ENCODE measurements at regions not wholly inside any gene's neighbourhood (a gene's known extent, or its start where the extent isn't known, plus 50 kb on each side); places are given as distances from the start of the nearest gene placed in this dataset.

GRCh38 chr16:74019612-74020011, 277.0 kb upstream of the PSMD7 start:
- H2AFZ ChIP-seq (ENCODE audit: low read depth, low read length): no peak overlapping the region
- H3K4me3 ChIP-seq (ENCODE audit: low read length): no peak overlapping the region
- no peak overlapping the region for H3K4me2 ChIP-seq (ENCODE audit: low read length)
- no peaks in the 10 kb centered on the region for H3K9me3 ChIP-seq (ENCODE audit: insufficient read depth, low read length)
- H3K4me1 ChIP-seq (ENCODE audit: low read length): no peaks in the 10 kb centered on the region
- H3K27me3 ChIP-seq (ENCODE audit: low read depth, low read length): peaks cover 7% of the 10 kb centered on the region; the same call in 1 of the 2 replicates
- H4K20me1 ChIP-seq (ENCODE audit: insufficient read depth, low read length): no peaks in the 10 kb centered on the region
- no peak overlapping the region for H3K27ac ChIP-seq (ENCODE audit: low read length)
- H3K36me3 ChIP-seq (replicated peaks; ENCODE audit: low read depth, low read length): no peaks in the 10 kb centered on the region
- no peaks in the 10 kb centered on the region for H3K79me2 ChIP-seq (ENCODE audit: low read length)
- TF ChIP-seq, protein P1, sequence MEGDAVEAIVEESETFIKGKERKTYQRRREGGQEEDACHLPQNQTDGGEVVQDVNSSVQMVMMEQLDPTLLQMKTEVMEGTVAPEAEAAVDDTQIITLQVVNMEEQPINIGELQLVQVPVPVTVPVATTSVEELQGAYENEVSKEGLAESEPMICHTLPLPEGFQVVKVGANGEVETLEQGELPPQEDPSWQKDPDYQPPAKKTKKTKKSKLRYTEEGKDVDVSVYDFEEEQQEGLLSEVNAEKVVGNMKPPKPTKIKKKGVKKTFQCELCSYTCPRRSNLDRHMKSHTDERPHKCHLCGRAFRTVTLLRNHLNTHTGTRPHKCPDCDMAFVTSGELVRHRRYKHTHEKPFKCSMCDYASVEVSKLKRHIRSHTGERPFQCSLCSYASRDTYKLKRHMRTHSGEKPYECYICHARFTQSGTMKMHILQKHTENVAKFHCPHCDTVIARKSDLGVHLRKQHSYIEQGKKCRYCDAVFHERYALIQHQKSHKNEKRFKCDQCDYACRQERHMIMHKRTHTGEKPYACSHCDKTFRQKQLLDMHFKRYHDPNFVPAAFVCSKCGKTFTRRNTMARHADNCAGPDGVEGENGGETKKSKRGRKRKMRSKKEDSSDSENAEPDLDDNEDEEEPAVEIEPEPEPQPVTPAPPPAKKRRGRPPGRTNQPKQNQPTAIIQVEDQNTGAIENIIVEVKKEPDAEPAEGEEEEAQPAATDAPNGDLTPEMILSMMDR (IDR thresholded peaks at IDR 0.05; ENCODE audit: low read depth, low read length): no peak
- TF ChIP-seq EZH2phosphoT487 (IDR thresholded peaks at IDR 0.05; ENCODE audit: low read depth): no peak
- no peak overlapping the region for H3K9ac ChIP-seq (ENCODE audit: low read length)

DNA sequence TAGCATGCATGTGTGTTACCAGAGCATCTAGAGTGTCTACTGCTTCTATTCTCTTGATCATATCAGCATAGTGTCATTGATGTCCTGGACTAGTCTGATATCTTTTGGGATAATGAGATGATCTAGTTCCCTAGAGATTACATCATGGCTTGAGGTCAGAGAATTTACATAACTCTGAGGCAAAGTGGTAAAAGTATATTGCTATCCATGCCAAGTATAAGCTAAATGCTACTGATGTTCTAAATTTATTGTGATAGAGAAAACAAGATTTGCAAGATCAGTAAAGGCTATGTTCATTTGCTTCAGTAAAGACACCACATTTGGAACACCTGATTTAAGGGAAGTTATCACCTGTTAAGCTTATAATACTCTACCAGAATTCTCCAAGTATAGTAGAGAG, 280.7 kb upstream of the PSMD7 start:
- Histone ChIP-seq H3K36me3 (replicated peaks; ENCODE audit: low read depth, low read length) (no peaks in the 10 kb centered on the region), H2AFZ (ENCODE audit: low read depth, low read length) (no peak overlapping the region), H3K27ac (ENCODE audit: low read length) (no peak overlapping the region), H3K79me2 (ENCODE audit: low read length) (no peaks in the 10 kb centered on the region), H3K4me2 (ENCODE audit: low read length) (no peak overlapping the region), H3K4me3 (ENCODE audit: low read length) (no peak overlapping the region), H3K27me3 (ENCODE audit: low read depth, low read length) (peaks cover 4% of the 10 kb centered on the region; the same call in 1 of the 2 replicates), H3K4me1 (ENCODE audit: low read length) (no peaks in the 10 kb centered on the region), H4K20me1 (ENCODE audit: insufficient read depth, low read length) (no peaks in the 10 kb centered on the region), H3K9me3 (ENCODE audit: insufficient read depth, low read length) (no peaks in the 10 kb centered on the region), H3K9ac (ENCODE audit: low read length) (no peak overlapping the region)
- TF ChIP-seq, protein P1 (IDR thresholded peaks at IDR 0.05; ENCODE audit: low read depth, low read length): no peak
- no peak for TF ChIP-seq EZH2phosphoT487 (IDR thresholded peaks at IDR 0.05; ENCODE audit: low read depth)

- H3K27me3 ChIP-seq (ENCODE audit: low read depth, low read length): no peaks in the 10 kb centered on the region
- no peaks in the 10 kb centered on the region for H3K9me3 ChIP-seq (ENCODE audit: insufficient read depth, low read length)
- no peak overlapping the region for H3K4me2 ChIP-seq (ENCODE audit: low read length)
- H3K4me3 ChIP-seq (ENCODE audit: low read length): no peak overlapping the region
- H3K4me1 ChIP-seq (ENCODE audit: low read length): peaks cover 16% of the 10 kb centered on the region
- no peak overlapping the region for H3K27ac ChIP-seq (ENCODE audit: low read length)
- H4K20me1 ChIP-seq (ENCODE audit: insufficient read depth, low read length): no peaks in the 10 kb centered on the region
- H3K9ac ChIP-seq (ENCODE audit: low read length): no peak overlapping the region
- TF ChIP-seq, protein P1 (IDR thresholded peaks at IDR 0.05; ENCODE audit: low read depth, low read length): no peak
- TF ChIP-seq EZH2phosphoT487 (IDR thresholded peaks at IDR 0.05; ENCODE audit: low read depth): no peak
- no peak overlapping the region for H2AFZ ChIP-seq (ENCODE audit: low read depth, low read length)
- H3K36me3 ChIP-seq (replicated peaks; ENCODE audit: low read depth, low read length): no peaks in the 10 kb centered on the region
- no peaks in the 10 kb centered on the region for H3K79me2 ChIP-seq (ENCODE audit: low read length)
Observed at GRCh38 chr16:73998707-73999106, 297.9 kb upstream of the PSMD7 start.

DNA sequence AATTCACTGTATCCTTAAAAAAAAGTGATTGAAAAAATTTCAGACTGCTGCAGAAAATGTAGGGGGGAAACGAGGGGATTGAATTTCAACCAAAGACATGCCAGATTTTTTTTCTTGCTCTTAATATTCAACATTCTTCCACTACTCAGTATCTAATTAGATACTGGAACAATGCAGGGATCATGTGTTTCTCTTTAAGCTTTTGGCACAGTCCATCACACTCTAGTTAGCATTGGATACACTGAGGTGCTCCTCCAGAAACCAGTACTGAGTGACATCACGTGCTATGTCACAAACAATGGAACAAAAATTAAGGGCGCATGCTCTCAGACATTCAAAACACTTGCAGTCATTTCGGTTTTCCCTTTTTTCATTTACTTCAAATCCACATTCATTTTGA, 298.6 kb upstream of the PSMD7 start:
- Histone ChIP-seq H3K4me2 (ENCODE audit: low read length) (no peak overlapping the region), H3K4me3 (ENCODE audit: low read length) (no peak overlapping the region), H3K9ac (ENCODE audit: low read length) (no peak overlapping the region), H3K27me3 (ENCODE audit: low read depth, low read length) (no peaks in the 10 kb centered on the region), H4K20me1 (ENCODE audit: insufficient read depth, low read length) (no peaks in the 10 kb centered on the region), H3K79me2 (ENCODE audit: low read length) (no peaks in the 10 kb centered on the region), H3K27ac (ENCODE audit: low read length) (no peak overlapping the region), H3K36me3 (replicated peaks; ENCODE audit: low read depth, low read length) (no peaks in the 10 kb centered on the region), H3K9me3 (ENCODE audit: insufficient read depth, low read length) (no peaks in the 10 kb centered on the region), H3K4me1 (ENCODE audit: low read length) (peaks cover 24% of the 10 kb centered on the region), H2AFZ (ENCODE audit: low read depth, low read length) (no peak overlapping the region)
- no peak for TF ChIP-seq EZH2phosphoT487 (IDR thresholded peaks at IDR 0.05; ENCODE audit: low read depth)
- TF ChIP-seq, protein P1 (IDR thresholded peaks at IDR 0.05; ENCODE audit: low read depth, low read length): no peak
